ENCODE measurements at regions not wholly inside any gene's neighbourhood (a gene's known extent, or its start where the extent isn't known, plus 50 kb on each side); places are given as distances from the start of the nearest gene placed in this dataset.

DNA sequence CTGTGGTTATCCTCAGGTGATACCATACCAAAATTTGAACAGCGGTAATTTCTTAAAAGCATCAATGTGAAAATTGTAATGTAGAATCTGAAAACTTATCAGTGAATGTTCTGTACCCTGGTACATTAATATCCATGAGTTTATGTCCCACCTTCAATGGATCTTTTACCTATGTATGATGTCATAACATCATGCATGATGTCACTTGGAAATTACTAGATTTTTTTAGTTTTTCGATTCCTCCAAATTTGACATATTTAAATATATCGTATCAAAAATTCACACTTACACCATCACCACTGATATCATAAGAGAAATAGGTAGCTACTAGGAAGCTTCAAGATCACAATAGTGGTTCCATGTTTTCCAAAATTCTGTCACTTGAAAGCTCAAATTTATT, 95.0 kb upstream of the AKR1E2 start:
- Histone ChIP-seq H3K9me3 (ENCODE audit: control insufficient read depth in 4 of 4, low read length in 3 of 4) (no peaks in the 10 kb centered on the region), H3K4me3 (ENCODE audit: low read depth in 1 of 3, low read length in 3 of 3) (no peak overlapping the region), H3K27ac (ENCODE audit: low read depth in 1 of 2, low read length in 2 of 2) (no peak overlapping the region), H3K9ac (ENCODE audit: low read depth in 1 of 2, low read length in 2 of 2) (no peak overlapping the region), H3K4me1 (ENCODE audit: control insufficient read depth in 4 of 4, insufficient read depth in 4 of 4, low read length in 3 of 4) (no peaks in the 10 kb centered on the region), H3K36me3 (ENCODE audit: control insufficient read depth in 4 of 4, insufficient read depth in 3 of 4, low read depth in 1 of 4, low read length in 3 of 4) (no peaks in the 10 kb centered on the region), H3K27me3 (ENCODE audit: control insufficient read depth in 4 of 4, insufficient read depth in 4 of 4, low read length in 3 of 4) (no peaks in the 10 kb centered on the region)
- WGBS, result 95% methylated on average over 3 of the region's 3 CpGs
- no peak for DNase-seq (ENCODE audit: low spot score)
- TF ChIP-seq FOXA1 (IDR thresholded peaks at IDR 0.05) (no peak), NR2F2 (IDR thresholded peaks at IDR 0.05) (no peak), SP1 (IDR thresholded peaks at IDR 0.05) (no peak), YY1 (IDR thresholded peaks at IDR 0.05) (no peak), EGR1 (IDR thresholded peaks at IDR 0.05; ENCODE audit: low read depth in 2 of 2) (no peak), HNF4G (IDR thresholded peaks at IDR 0.05) (no peak), REST (IDR thresholded peaks at IDR 0.05) (no peak), TAF1 (conservative IDR thresholded peaks at IDR 0.05) (no peak), ZBTB33 (IDR thresholded peaks at IDR 0.05) (no peak), ATF3 (IDR thresholded peaks at IDR 0.05) (no peak), FOXA2 (IDR thresholded peaks at IDR 0.05) (no peak), HNF4A (conservative IDR thresholded peaks at IDR 0.05) (no peak), RXRA (IDR thresholded peaks at IDR 0.05) (no peak), GABPA (IDR thresholded peaks at IDR 0.05 in 1 of 2, conservative IDR thresholded peaks at IDR 0.05 in 1 of 2) (no peak), RAD21 (IDR thresholded peaks at IDR 0.05) (no peak), JUND (IDR thresholded peaks at IDR 0.05) (no peak)
- TF ChIP-seq, protein P1, sequence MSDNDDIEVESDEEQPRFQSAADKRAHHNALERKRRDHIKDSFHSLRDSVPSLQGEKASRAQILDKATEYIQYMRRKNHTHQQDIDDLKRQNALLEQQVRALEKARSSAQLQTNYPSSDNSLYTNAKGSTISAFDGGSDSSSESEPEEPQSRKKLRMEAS (IDR thresholded peaks at IDR 0.05), result no peak
- TF ChIP-seq, protein P2, sequence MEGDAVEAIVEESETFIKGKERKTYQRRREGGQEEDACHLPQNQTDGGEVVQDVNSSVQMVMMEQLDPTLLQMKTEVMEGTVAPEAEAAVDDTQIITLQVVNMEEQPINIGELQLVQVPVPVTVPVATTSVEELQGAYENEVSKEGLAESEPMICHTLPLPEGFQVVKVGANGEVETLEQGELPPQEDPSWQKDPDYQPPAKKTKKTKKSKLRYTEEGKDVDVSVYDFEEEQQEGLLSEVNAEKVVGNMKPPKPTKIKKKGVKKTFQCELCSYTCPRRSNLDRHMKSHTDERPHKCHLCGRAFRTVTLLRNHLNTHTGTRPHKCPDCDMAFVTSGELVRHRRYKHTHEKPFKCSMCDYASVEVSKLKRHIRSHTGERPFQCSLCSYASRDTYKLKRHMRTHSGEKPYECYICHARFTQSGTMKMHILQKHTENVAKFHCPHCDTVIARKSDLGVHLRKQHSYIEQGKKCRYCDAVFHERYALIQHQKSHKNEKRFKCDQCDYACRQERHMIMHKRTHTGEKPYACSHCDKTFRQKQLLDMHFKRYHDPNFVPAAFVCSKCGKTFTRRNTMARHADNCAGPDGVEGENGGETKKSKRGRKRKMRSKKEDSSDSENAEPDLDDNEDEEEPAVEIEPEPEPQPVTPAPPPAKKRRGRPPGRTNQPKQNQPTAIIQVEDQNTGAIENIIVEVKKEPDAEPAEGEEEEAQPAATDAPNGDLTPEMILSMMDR (IDR thresholded peaks at IDR 0.05; ENCODE audit: low read depth, low read length, missing input control), result no peak

Data from liver (tissue), 8 donors.